ENCODE measurements at regions not wholly inside any gene's neighbourhood (a gene's known extent, or its start where the extent isn't known, plus 50 kb on each side); places are given as distances from the start of the nearest gene placed in this dataset.

DNA sequence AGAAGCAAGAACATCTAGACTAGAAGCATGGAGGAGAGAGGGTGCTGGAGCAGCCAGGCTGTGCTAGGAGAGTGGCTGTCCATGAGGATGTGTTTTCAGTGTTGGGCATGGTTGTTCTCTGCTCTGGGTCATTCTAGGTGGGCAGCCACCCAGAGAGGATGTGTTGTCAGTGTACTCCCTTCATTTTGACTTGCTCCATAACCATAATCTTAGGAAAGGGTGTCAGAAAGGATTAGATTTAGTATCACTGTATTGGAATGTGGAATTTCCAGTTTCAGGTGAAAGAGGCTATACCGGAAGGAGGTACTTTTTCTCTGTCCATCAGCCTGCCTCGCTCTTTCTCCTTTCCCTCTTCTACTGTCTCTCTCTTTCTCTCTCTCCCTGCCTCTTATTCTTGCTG, 474.5 kb upstream of the PODXL start:
- no peak for DNase-seq (ENCODE audit: low read depth in 1 of 2, low spot score in 1 of 2)
- TF ChIP-seq SPI1 (IDR thresholded peaks at IDR 0.05; ENCODE audit: borderline replicate concordance, low read depth) = no peak
- H3K4me3 ChIP-seq (replicated peaks; ENCODE audit: insufficient read depth, low read length) = no peak overlapping the region
- no peaks in the 10 kb centered on the region for H3K27me3 ChIP-seq (ENCODE audit: insufficient read depth, poor library complexity, severe bottlenecking)
- H3K27ac ChIP-seq (replicated peaks) = no peak overlapping the region

GRCh38 chr7:132030086-132030568, 473.7 kb upstream of the PODXL start:
- Histone ChIP-seq H3K4me3 (replicated peaks; ENCODE audit: insufficient read depth, low read length) (no peak overlapping the region), H3K27me3 (ENCODE audit: insufficient read depth, poor library complexity, severe bottlenecking) (no peaks in the 10 kb centered on the region), H3K27ac (replicated peaks) (no peak overlapping the region)
- no peak for DNase-seq (ENCODE audit: low read depth in 1 of 2, low spot score in 1 of 2)
- TF ChIP-seq POLR2AphosphoS5 (IDR thresholded peaks at IDR 0.05; ENCODE audit: low read depth) (no peak), SPI1 (IDR thresholded peaks at IDR 0.05; ENCODE audit: borderline replicate concordance, low read depth) (no peak), GABPA (IDR thresholded peaks at IDR 0.05; ENCODE audit: low read depth) (no peak), CTCF (IDR thresholded peaks at IDR 0.05; ENCODE audit: insufficient read depth, low read length) (no peak), REST (IDR thresholded peaks at IDR 0.05; ENCODE audit: insufficient replicate concordance, low read depth) (no peak)

- no peak overlapping the region for H3K27ac ChIP-seq (replicated peaks)
- TF ChIP-seq REST (IDR thresholded peaks at IDR 0.05; ENCODE audit: insufficient replicate concordance, low read depth) (no peak), POLR2AphosphoS5 (IDR thresholded peaks at IDR 0.05; ENCODE audit: low read depth) (no peak), GABPA (IDR thresholded peaks at IDR 0.05; ENCODE audit: low read depth) (no peak), CTCF (IDR thresholded peaks at IDR 0.05; ENCODE audit: insufficient read depth, low read length) (no peak), SPI1 (IDR thresholded peaks at IDR 0.05; ENCODE audit: borderline replicate concordance, low read depth) (no peak)
Measured at GRCh38 chr7:132029369-132030085, 473.1 kb upstream of the PODXL start.

GRCh38 chr7:132028144-132028920, 471.9 kb upstream of the PODXL start:
- Histone ChIP-seq H3K27ac (replicated peaks) (no peak overlapping the region), H3K27me3 (ENCODE audit: insufficient read depth, poor library complexity, severe bottlenecking) (no peaks in the 10 kb centered on the region), H3K4me3 (replicated peaks; ENCODE audit: insufficient read depth, low read length) (no peak overlapping the region)
- TF ChIP-seq REST (IDR thresholded peaks at IDR 0.05; ENCODE audit: insufficient replicate concordance, low read depth) (no peak), POLR2AphosphoS5 (IDR thresholded peaks at IDR 0.05; ENCODE audit: low read depth) (no peak), SPI1 (IDR thresholded peaks at IDR 0.05; ENCODE audit: borderline replicate concordance, low read depth) (no peak)
- no peak for DNase-seq (ENCODE audit: low read depth in 1 of 2, low spot score in 1 of 2)

More at GRCh38 chr7:132029369-132030085, 473.1 kb upstream of the PODXL start:
- no peak for DNase-seq (ENCODE audit: low read depth in 1 of 2, low spot score in 1 of 2)
- H3K27me3 ChIP-seq (ENCODE audit: insufficient read depth, poor library complexity, severe bottlenecking) = no peaks in the 10 kb centered on the region
- no peak overlapping the region for H3K4me3 ChIP-seq (replicated peaks; ENCODE audit: insufficient read depth, low read length)
